ENCODE measurements at regions not wholly inside any gene's neighbourhood (a gene's known extent, or its start where the extent isn't known, plus 50 kb on each side); places are given as distances from the start of the nearest gene placed in this dataset.

GRCh38 chr9:29838491-29839020 lies 2265.3 kb upstream of the C9orf72 start:
- no peak for TF ChIP-seq CTCF (IDR thresholded peaks at IDR 0.05)
- no peak for TF ChIP-seq POLR2A (IDR thresholded peaks at IDR 0.05)
- WGBS, 2 donors, result 53 to 64% methylated on average over 1 of the region's 1 CpG
- no peak overlapping the region for H3K4me3 ChIP-seq (ENCODE audit: low read depth, poor library complexity, severe bottlenecking)
- no peak for DNase-seq (ENCODE audit: low spot score in 2 of 2)
- intact Hi-C loops (cut with DNase I; ENCODE audit: low total_unique reads), result no loop called here

- intact Hi-C loops (cut with DNase I; ENCODE audit: low total_unique reads), result no loop called here
- WGBS, 2 donors, result 70 to 91% methylated on average over 1 of the region's 1 CpG
- no peak for DNase-seq (ENCODE audit: low spot score in 2 of 2)
- TF ChIP-seq POLR2A (IDR thresholded peaks at IDR 0.05) (no peak), CTCF (IDR thresholded peaks at IDR 0.05) (no peak)
- H3K4me3 ChIP-seq (ENCODE audit: low read depth, poor library complexity, severe bottlenecking), result no peak overlapping the region
Measured at GRCh38 chr9:29844251-29844650, 2271.0 kb upstream of the C9orf72 start.

- DNase-seq (ENCODE audit: low spot score in 2 of 2), result no peak
- WGBS, 2 donors, result 41 to 62% methylated on average over 1 of the region's 1 CpG
- no peak overlapping the region for H3K4me3 ChIP-seq (ENCODE audit: low read depth, poor library complexity, severe bottlenecking)
- intact Hi-C loops (cut with DNase I; ENCODE audit: low total_unique reads), result no loop called here
- TF ChIP-seq POLR2A (IDR thresholded peaks at IDR 0.05) (no peak), CTCF (IDR thresholded peaks at IDR 0.05) (no peak)
Measured at GRCh38 chr9:29850664-29851063, 2277.4 kb upstream of the C9orf72 start.

GRCh38 chr9:29861803-29862202 lies 2288.5 kb upstream of the C9orf72 start:
- intact Hi-C loops (cut with DNase I; ENCODE audit: low total_unique reads), result no loop called here
- H3K4me3 ChIP-seq (ENCODE audit: low read depth, poor library complexity, severe bottlenecking), result no peak overlapping the region
- 84 to 86% methylated on average over 2 of the region's 2 CpGs for WGBS, 2 donors

GRCh38 chr9:29865764-29866313 lies 2292.6 kb upstream of the C9orf72 start:
- H3K4me3 ChIP-seq (ENCODE audit: low read depth, poor library complexity, severe bottlenecking), result no peak overlapping the region
- intact Hi-C loops (cut with DNase I; ENCODE audit: low total_unique reads), result no loop called here
- no peak for DNase-seq (ENCODE audit: low spot score in 2 of 2)
- WGBS, 2 donors, result 74 to 81% methylated on average over 3 of the region's 3 CpGs
- no peak for TF ChIP-seq POLR2A (IDR thresholded peaks at IDR 0.05)
- TF ChIP-seq CTCF (IDR thresholded peaks at IDR 0.05), result no peak

More at GRCh38 chr9:29861803-29862202, 2288.5 kb upstream of the C9orf72 start:
- no peak for TF ChIP-seq POLR2A (IDR thresholded peaks at IDR 0.05)
- TF ChIP-seq CTCF (IDR thresholded peaks at IDR 0.05), result no peak
- no peak for DNase-seq (ENCODE audit: low spot score in 2 of 2)

- no peak overlapping the region for H3K4me3 ChIP-seq (ENCODE audit: low read depth, poor library complexity, severe bottlenecking)
- no peak for DNase-seq (ENCODE audit: low spot score in 2 of 2)
- WGBS, 2 donors, result 50 to 64% methylated on average over 4 of the region's 4 CpGs
- TF ChIP-seq POLR2A (IDR thresholded peaks at IDR 0.05) (no peak), CTCF (IDR thresholded peaks at IDR 0.05) (no peak)
- intact Hi-C loops (cut with DNase I; ENCODE audit: low total_unique reads), result no loop called here
Measured at GRCh38 chr9:29866556-29866955, 2293.3 kb upstream of the C9orf72 start.

Data from lower leg skin (tissue), 4 donors.